ENCODE measurements at regions not wholly inside any gene's neighbourhood (a gene's known extent, or its start where the extent isn't known, plus 50 kb on each side); places are given as distances from the start of the nearest gene placed in this dataset.

- DNase-seq, result no peak
Measured at GRCh38 chr6:22888163-22888752, 318.9 kb downstream of the HDGFL1 start.

- DNase-seq, result no peak
Measured at GRCh38 chr6:22891934-22892333, 322.6 kb downstream of the HDGFL1 start.

- DNase-seq, result peak; percentile 35
Measured at GRCh38 chr6:22892452-22892851, 323.1 kb downstream of the HDGFL1 start.

- DNase-seq, result no peak
Measured at GRCh38 chr6:22896696-22897095, 327.3 kb downstream of the HDGFL1 start.

- no peak for DNase-seq
Measured at GRCh38 chr6:22899426-22899825, 330.1 kb downstream of the HDGFL1 start.

GRCh38 chr6:22903826-22904225 is 334.5 kb downstream of the HDGFL1 start:
- DNase-seq, result no peak

GRCh38 chr6:22904431-22904830 is 335.1 kb downstream of the HDGFL1 start:
- no peak for DNase-seq

- DNase-seq, result no peak
Measured at GRCh38 chr6:22906091-22906549, 336.8 kb downstream of the HDGFL1 start.

GRCh38 chr6:22907085-22907484 is 337.7 kb downstream of the HDGFL1 start:
- no peak for DNase-seq

GRCh38 chr6:22910370-22910769 is 341.0 kb downstream of the HDGFL1 start:
- DNase-seq, result no peak

- no peak for DNase-seq
Measured at GRCh38 chr6:22913612-22914011, 344.2 kb downstream of the HDGFL1 start.

GRCh38 chr6:22917344-22917743 is 348.0 kb downstream of the HDGFL1 start:
- no peak for DNase-seq

GRCh38 chr6:22921828-22922227 is 352.5 kb downstream of the HDGFL1 start:
- no peak for DNase-seq

GRCh38 chr6:22925304-22925835 is 356.0 kb downstream of the HDGFL1 start:
- no peak for DNase-seq

- DNase-seq, result no peak
Measured at GRCh38 chr6:22925920-22926789, 356.8 kb downstream of the HDGFL1 start.

- no peak for DNase-seq
Measured at GRCh38 chr6:22926790-22927354, 357.5 kb downstream of the HDGFL1 start.

GRCh38 chr6:22928775-22929174 is 359.4 kb downstream of the HDGFL1 start:
- no peak for DNase-seq

- peak; percentile 13 for DNase-seq
Measured at GRCh38 chr6:22929311-22929985, 360.1 kb downstream of the HDGFL1 start.

GRCh38 chr6:22940581-22941290 is 371.4 kb downstream of the HDGFL1 start:
- DNase-seq, result no peak

GRCh38 chr6:22942403-22942802 is 373.0 kb downstream of the HDGFL1 start:
- DNase-seq, result no peak

GRCh38 chr6:22943327-22943726 is 374.0 kb downstream of the HDGFL1 start:
- no peak for DNase-seq

GRCh38 chr6:22949967-22950366 is 380.6 kb downstream of the HDGFL1 start:
- no peak for DNase-seq

GRCh38 chr6:22952097-22952496 is 382.7 kb downstream of the HDGFL1 start:
- no peak for DNase-seq

Data from inflammatory macrophage treated with lipopolysaccharide for 4 hours (primary cell).